SH-SY5Y (cell line): ENCODE measurements at regions not wholly inside any gene's neighbourhood (a gene's known extent, or its start where the extent isn't known, plus 50 kb on each side); places are given as distances from the start of the nearest gene placed in this dataset.

Experiments used
- GATA2 ChIP-seq: IDR thresholded peaks from 2 replicates; pipeline ENCODE4 v1.6.1; 2011; ENCODE audit warnings: mild to moderate bottlenecking, low read depth, low read length
- GATA3 ChIP-seq: IDR thresholded peaks from 2 replicates; pipeline ENCODE4 v1.6.1; 2011; ENCODE audit warnings: low read depth, mild to moderate bottlenecking, low read length, moderate library complexity

DNA sequence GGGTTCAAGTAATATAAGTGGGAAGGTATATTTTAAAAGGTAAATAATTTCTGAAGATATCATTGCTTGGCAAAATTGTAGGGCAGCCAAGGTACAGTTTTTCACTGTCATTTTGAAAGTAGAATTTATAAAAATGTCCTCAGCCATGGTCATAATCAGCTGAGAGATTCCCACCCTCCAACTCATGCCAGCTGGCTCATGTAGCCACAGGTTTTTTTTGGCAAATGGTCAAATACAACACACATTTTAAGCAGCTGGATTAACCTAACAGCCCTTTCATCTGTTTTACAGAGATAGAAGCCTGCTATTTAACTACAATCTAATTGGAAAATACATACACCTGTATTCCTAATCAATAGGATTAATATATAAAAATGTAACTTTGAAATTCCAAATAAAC lies 619.2 kb upstream of the SGCG start:
- no peak for TF ChIP-seq GATA2
- TF ChIP-seq GATA3: no peak
